GM23338 (cell line): ENCODE measurements at regions not wholly inside any gene's neighbourhood (a gene's known extent, or its start where the extent isn't known, plus 50 kb on each side); places are given as distances from the start of the nearest gene placed in this dataset.

Source experiments
- CTCF ChIP-seq, 2 experiments: fragments of 200-600 bp in 1 of 2; sonication (generic) in 1 of 2; conservative IDR thresholded peaks; 2 replicates each; pipeline versions ENCODE4 v1.5.1 to v1.6.1; 2016 to 2017; ENCODE audit warnings: antibody characterized with exemption in 2 of 2, low read depth in 2 of 2, mild to moderate bottlenecking in 2 of 2, moderate library complexity in 1 of 2
- EZH2 ChIP-seq: fragments of 200-600 bp; sonication (generic); IDR thresholded peaks from one replicate; pipeline ENCODE4 v1.8.0; 2017; ENCODE audit warnings: antibody characterized with exemption, mild to moderate bottlenecking, low read depth; ENCODE audit not compliant: unreplicated experiment
- EZH2phosphoT487 ChIP-seq: fragments of 200-600 bp; sonication (generic); IDR thresholded peaks from one replicate; pipeline ENCODE4 v1.8.1; 2018; ENCODE audit warnings: antibody characterized with exemption; ENCODE audit not compliant: unreplicated experiment
- NANOG ChIP-seq: IDR thresholded peaks from 2 replicates; pipeline ENCODE4 v1.6.1; 2016; ENCODE audit warnings: antibody characterized with exemption, borderline replicate concordance
- POLR2AphosphoS5 ChIP-seq: IDR thresholded peaks from 2 replicates; pipeline ENCODE4 v1.6.1; 2016; ENCODE audit warnings: antibody characterized with exemption, low read depth
- REST ChIP-seq: IDR thresholded peaks from one replicate; pipeline ENCODE4 v1.6.1; 2018; ENCODE audit warnings: antibody characterized with exemption; ENCODE audit not compliant: unreplicated experiment
- ZNF114 ChIP-seq: fragments of 250-450 bp; sonication (Bioruptor Pico); IDR thresholded peaks from 2 replicates; pipeline ENCODE4 v1.5.0; 2020; ENCODE audit warnings: mild to moderate bottlenecking, moderate library complexity

GRCh38 chr10:36788152-36788551, 337.2 kb upstream of the ANKRD30A start:
- TF ChIP-seq EZH2, result no peak
- TF ChIP-seq CTCF (conservative IDR thresholded peaks at IDR 0.05; ENCODE audit: low read depth in 2 of 2), result no peak
- TF ChIP-seq NANOG, result no peak
- TF ChIP-seq POLR2AphosphoS5, result no peak
- TF ChIP-seq EZH2phosphoT487, result no peak
- no peak for TF ChIP-seq REST
- no peak for TF ChIP-seq ZNF114
